Stimulated activated naive CD8-positive, alpha-beta T cell treated with anti-CD3 and anti-CD28 coated beads, Interleukin-15, Interleukin-2, amounts not matched to agents 100 ng/mL and 50 ng/mL, for 24 hours (primary cell): ENCODE measurements at regions not wholly inside any gene's neighbourhood (a gene's known extent, or its start where the extent isn't known, plus 50 kb on each side); places are given as distances from the start of the nearest gene placed in this dataset.
"Not testable (repeated sequence)": the region's sequence is repeated elsewhere in the genome, so short reads cannot be mapped to it uniquely, and the experiment has no call there.

ENCODE experiments used
- H3K27ac Mint-ChIP-seq: one replicate; pipeline ENCODE4 v1.8.0; 2021; ENCODE audit warnings: mild to moderate bottlenecking, mixed read lengths
- H3K27me3 Mint-ChIP-seq: one replicate; pipeline ENCODE4 v1.8.0; 2021; ENCODE audit warnings: mixed read lengths
- H3K36me3 Mint-ChIP-seq: one replicate; pipeline ENCODE4 v1.8.0; 2021; ENCODE audit warnings: low read depth, mixed read lengths
- H3K4me1 Mint-ChIP-seq: one replicate; pipeline ENCODE4 v1.8.0; 2021; ENCODE audit warnings: low read depth, mixed read lengths
- H3K4me3 Mint-ChIP-seq: one replicate; pipeline ENCODE4 v1.8.0; 2021; ENCODE audit warnings: mild to moderate bottlenecking, mixed read lengths
- H3K9me3 Mint-ChIP-seq: one replicate; pipeline ENCODE4 v1.8.0; 2021; ENCODE audit warnings: mixed read lengths

DNA sequence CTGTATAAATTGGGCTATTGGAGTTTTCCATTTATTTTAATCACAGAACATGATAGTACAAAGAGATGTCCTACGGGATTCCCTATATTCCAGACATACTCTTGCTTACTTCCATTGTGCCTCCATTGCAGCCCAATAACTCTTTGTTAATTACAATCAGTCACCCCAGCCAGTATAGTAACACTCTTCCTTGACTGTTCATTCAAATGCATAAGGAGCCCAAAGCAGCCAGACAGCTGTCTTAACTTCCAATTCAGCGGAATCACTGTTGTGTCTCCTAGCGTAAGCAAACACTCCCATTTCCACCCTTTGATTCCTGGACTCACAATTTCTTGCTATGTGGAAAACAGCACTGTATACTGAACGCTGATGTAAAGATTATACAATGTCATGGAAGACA is 942.3 kb downstream of the TAF11L14 start:
- no peaks in the 10 kb centered on the region for H3K27me3 Mint-ChIP-seq
- no peaks in the 10 kb centered on the region for H3K4me1 Mint-ChIP-seq
- H3K9me3 Mint-ChIP-seq: peaks cover 4% of the 10 kb centered on the region
- no peaks in the 10 kb centered on the region for H3K36me3 Mint-ChIP-seq
- no peak overlapping the region for H3K27ac Mint-ChIP-seq
- no peak overlapping the region for H3K4me3 Mint-ChIP-seq

DNA sequence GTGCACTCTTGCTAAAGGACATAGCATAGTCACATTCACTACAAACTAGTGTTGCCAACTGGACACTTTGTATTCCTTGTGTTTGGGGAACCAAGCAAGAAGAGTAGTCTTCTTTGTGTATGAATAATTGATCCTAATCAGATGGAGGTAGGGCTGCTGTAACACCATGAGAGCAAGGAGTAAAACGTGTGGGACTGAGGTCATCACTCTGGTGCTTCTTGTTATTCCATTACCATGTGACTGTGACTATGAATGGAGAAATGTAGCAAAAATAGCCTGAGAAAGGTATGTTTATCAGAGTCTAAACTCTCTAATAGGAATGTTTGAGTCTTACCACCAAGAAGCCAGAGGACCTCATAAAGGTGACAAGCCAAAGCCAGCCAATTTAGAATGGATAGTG is 966.9 kb downstream of the TAF11L14 start:
- H3K27ac Mint-ChIP-seq: no peak overlapping the region
- no peaks in the 10 kb centered on the region for H3K4me1 Mint-ChIP-seq
- peaks cover 9% of the 10 kb centered on the region for H3K9me3 Mint-ChIP-seq
- H3K4me3 Mint-ChIP-seq: no peak overlapping the region
- no peaks in the 10 kb centered on the region for H3K36me3 Mint-ChIP-seq
- H3K27me3 Mint-ChIP-seq: no peaks in the 10 kb centered on the region

DNA sequence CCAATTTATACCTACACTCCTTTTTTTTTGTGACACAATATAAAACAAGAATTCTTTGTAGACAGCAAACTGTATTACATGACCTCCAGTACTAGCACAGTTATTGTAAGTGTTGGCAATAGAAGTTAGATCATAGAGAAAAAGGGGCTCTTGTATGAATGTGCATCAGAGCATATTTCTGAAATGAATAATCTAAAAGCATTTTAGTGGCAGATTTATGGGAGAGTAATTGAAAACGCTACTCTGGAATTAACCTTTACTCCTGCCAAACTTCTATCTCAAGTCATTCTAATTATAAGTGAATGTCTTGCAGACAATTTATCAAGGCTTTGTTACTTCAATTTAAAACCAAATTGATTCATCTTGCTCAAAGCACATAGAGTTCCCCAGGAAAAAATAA is 968.1 kb downstream of the TAF11L14 start:
- no peak overlapping the region for H3K27ac Mint-ChIP-seq
- no peak overlapping the region for H3K4me3 Mint-ChIP-seq
- no peaks in the 10 kb centered on the region for H3K27me3 Mint-ChIP-seq
- H3K4me1 Mint-ChIP-seq: no peaks in the 10 kb centered on the region
- peaks cover 9% of the 10 kb centered on the region for H3K9me3 Mint-ChIP-seq
- H3K36me3 Mint-ChIP-seq: no peaks in the 10 kb centered on the region

DNA sequence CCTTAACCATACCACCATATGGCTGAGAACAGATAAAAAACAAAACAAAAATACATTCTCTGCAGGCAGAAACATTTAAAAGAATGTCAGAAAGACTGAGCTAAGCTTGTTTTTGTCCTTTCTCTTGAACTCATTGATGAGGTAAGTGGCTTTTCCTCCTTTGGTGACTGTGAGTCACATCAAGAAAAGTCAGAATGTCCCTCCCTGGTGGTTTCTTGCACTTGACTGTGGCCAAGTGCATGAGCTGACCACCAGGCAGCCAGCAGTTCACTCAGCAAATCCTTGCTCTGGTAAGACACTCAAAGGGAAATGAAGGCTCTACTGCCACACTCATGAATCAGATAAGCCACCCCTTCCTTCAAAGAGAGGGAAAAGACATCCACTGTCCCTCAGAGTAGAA is 970.9 kb downstream of the TAF11L14 start:
- Mint-ChIP-seq H3K9me3 (peaks cover 9% of the 10 kb centered on the region), H3K4me1 (no peaks in the 10 kb centered on the region), H3K27ac (no peak overlapping the region), H3K36me3 (no peaks in the 10 kb centered on the region), H3K4me3 (no peak overlapping the region), H3K27me3 (no peaks in the 10 kb centered on the region)

DNA sequence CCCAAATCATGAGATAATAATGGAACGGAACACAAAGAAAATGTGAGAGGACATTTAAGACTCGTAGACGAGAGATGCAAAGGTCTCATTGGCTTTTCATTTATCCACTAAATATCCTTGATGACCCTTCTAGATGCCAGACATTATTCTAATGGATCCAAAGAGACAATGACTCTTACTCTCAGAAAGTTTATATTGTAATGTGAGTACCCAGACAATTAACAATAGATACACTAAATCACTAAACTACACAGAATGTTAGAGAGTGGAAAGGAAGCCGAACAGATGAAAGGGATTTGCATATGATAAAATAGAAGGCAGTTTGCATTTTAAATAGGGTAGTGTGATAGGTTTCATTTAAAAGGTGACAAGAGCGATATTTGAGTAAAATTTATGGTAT is 973.3 kb downstream of the TAF11L14 start:
- Mint-ChIP-seq H3K4me3 (no peak overlapping the region), H3K36me3 (no peaks in the 10 kb centered on the region), H3K27me3 (no peaks in the 10 kb centered on the region), H3K27ac (no peak overlapping the region), H3K9me3 (peaks cover 5% of the 10 kb centered on the region), H3K4me1 (no peaks in the 10 kb centered on the region)

DNA sequence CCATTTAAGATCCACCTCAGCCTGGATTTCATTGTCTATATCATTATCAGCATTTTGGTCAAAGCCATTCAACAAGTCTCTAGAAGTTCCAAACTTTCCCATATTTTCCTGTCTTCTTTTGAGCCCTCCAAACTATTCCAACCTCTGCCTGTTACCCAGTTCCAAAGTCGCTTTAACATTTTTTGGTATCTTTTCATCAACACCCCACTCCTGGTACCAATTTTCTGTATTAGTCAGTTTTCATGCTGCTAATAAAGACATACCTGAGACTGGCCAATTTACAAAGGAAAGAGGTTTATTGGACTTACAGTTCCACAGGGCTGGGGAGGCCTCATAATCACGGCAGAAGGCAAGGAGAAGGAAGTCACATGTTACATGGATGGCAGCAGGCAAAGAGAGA is 982.9 kb downstream of the TAF11L14 start:
- not testable (repeated sequence) for H3K36me3 Mint-ChIP-seq, H3K4me1 Mint-ChIP-seq, H3K4me3 Mint-ChIP-seq, H3K27me3 Mint-ChIP-seq, H3K27ac Mint-ChIP-seq
- peaks cover 19% of the 10 kb centered on the region for H3K9me3 Mint-ChIP-seq

DNA sequence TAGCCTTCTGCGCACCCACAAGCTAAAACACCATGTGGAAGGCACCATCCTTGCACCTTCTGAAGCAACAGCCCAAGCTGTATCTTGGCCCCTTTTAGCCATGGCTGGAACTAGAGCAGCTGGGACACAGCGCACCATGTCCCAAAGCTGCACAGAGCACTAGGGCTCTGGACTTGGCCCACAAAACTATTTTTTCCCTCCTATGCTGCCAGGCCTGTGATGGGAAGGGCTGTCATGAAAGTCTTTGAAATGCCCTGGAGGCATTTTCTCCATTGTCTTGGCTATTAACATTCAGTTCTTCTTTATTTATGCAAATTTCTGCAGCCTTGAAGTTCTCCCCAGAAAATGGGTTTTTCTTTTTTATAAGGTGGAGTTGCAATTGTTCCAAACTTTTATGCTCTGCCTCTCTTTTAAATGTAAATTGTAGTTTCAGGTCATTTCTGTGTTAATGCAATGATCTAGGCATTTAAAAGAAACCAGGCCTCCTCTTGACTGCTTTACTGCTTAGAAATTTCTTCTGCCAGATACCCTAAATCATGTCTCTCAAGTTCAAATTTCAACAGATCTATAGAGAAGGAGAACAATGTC is 996.3 kb downstream of the TAF11L14 start:
- Mint-ChIP-seq H3K27ac (no peak overlapping the region), H3K36me3 (no peaks in the 10 kb centered on the region), H3K4me1 (no peaks in the 10 kb centered on the region), H3K9me3 (peaks cover 14% of the 10 kb centered on the region), H3K4me3 (no peak overlapping the region), H3K27me3 (no peaks in the 10 kb centered on the region)

DNA sequence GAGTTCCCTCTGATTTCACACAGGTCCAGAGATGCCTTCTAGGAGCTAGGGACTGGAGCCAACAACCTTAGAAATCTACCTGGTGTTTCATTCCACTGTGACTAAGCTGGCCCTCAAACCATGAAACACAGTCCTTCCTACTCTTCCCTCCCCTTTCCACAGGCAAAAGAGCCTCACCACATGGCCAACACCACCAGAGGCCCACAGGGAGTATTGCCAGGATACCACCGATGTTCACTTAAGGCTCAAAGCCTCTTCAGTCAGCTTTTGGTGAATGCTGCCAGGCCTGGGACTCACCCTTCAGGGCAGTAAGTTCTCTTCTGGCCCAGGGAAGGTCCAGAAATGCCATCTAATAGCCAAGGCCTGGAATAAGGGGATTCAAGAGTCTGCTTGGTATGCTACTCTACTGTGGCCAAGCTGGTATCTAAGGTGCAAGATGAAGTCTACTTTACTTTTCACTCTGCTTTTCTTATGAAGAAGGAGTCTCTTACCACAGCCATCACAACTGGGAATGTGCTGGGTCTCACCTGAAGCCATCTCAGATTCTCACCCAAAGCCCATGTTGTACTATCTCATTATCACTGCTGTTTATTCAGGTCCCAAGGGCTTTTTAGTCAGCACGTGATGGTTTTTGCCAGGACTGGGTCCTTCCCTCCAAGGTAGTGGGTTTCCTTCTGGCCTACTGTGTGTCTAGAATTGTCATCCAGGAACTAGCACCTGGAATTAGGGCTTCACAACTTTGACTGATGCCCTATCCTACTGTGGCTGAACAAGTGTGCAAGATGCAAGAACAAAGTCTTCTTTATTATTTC is 1018.4 kb downstream of the TAF11L14 start:
- peaks cover 22% of the 10 kb centered on the region for H3K9me3 Mint-ChIP-seq
- H3K27ac Mint-ChIP-seq: no peak overlapping the region
- no peaks in the 10 kb centered on the region for H3K4me1 Mint-ChIP-seq
- H3K4me3 Mint-ChIP-seq: no peak overlapping the region
- H3K27me3 Mint-ChIP-seq: no peaks in the 10 kb centered on the region
- no peaks in the 10 kb centered on the region for H3K36me3 Mint-ChIP-seq

DNA sequence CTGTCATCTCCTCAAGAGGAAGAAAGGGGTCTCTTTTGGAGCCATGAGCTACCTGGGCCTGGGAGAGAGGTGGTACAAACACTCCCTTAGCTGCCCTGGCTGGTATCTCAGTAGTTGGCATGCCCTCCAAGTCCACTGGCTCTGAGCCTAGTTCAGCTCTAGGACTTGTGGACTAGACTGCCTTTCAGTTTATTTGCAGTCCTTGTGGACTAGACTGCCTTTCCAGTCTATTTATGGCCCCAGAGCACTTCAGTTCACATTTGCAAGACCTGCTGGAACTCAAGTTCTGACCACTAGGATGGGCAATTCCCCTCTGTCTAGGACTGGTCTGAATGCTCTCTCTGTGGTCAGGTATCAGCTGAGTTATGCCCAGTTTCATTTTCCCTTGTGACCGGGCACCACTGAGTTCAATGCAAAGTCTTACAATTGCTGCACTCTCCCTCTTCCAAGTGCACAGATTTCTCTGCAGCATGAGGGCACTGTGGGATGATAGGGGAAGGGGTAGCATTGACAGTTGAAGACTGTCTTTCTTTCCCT is 1019.0 kb downstream of the TAF11L14 start:
- Mint-ChIP-seq H3K36me3 (no peaks in the 10 kb centered on the region), H3K27me3 (no peaks in the 10 kb centered on the region), H3K9me3 (peaks cover 19% of the 10 kb centered on the region), H3K27ac (no peak overlapping the region), H3K4me1 (no peaks in the 10 kb centered on the region), H3K4me3 (no peak overlapping the region)

DNA sequence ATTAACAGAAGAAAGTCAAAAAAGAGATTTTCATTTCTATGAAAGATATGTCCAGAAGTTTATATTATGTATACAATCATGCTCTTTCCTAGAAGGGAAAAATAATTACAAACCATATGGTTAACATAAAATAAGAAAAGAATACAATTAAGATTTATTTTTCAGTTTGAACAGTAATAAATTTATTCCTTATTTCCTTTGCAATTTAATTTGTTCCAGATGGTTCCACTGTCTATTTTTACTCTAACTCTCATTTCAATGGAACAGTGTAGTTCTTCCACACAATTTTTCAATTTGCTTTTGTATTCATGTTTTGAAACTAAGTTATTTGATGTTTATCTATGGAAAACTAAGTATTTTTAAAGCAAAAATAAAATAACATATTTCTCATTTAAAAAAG is 1026.3 kb downstream of the TAF11L14 start:
- no peaks in the 10 kb centered on the region for H3K4me1 Mint-ChIP-seq
- H3K27ac Mint-ChIP-seq: no peak overlapping the region
- no peak overlapping the region for H3K4me3 Mint-ChIP-seq
- no peaks in the 10 kb centered on the region for H3K27me3 Mint-ChIP-seq
- no peaks in the 10 kb centered on the region for H3K36me3 Mint-ChIP-seq
- H3K9me3 Mint-ChIP-seq: no peaks in the 10 kb centered on the region

DNA sequence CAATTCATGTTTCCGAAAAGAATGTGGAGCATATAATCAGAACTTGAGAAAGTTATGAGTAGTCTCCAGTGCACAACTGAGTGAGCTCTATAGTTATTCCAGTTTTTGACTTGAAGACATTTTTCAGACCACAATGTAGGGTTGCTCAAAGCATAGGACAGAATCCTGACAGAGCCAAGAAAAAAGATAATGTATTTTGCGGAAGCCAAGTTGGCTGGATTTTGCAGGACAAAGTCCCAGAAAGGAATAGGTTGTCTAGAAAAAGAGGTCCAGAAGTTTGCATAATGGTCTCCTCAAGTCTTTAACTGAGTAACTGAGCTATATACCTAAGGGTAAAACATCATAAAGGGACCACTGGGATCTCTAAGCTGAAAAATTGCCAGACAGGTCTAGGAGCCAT is 1028.0 kb downstream of the TAF11L14 start:
- Mint-ChIP-seq H3K9me3 (no peaks in the 10 kb centered on the region), H3K4me1 (no peaks in the 10 kb centered on the region), H3K4me3 (no peak overlapping the region)

DNA sequence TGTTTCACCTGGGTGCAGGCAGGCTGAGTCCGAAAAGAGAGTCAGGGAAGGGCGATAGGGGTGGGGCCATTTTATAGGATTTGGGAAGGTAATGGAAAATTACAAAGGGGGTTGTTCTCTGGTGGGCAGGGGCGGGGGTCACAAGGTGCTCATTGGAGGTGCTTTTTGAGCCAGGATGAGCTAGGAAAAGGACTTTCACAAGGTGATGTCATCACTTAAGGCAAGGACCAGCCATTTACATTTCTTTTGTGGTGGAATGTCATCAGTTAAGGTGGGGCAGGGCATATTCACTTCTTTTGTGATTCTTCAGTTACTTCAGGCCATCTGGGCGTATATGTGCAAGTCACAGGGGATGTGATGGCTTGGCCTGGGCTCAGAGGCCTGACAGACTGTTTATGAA is 1040.0 kb downstream of the TAF11L14 start:
- H3K4me1 Mint-ChIP-seq, H3K27me3 Mint-ChIP-seq, H3K4me3 Mint-ChIP-seq, H3K27ac Mint-ChIP-seq, H3K9me3 Mint-ChIP-seq, H3K36me3 Mint-ChIP-seq: not testable (repeated sequence)

More for the DNA sequence above, 1028.0 kb downstream of the TAF11L14 start:
- H3K36me3 Mint-ChIP-seq: no peaks in the 10 kb centered on the region
- H3K27me3 Mint-ChIP-seq: no peaks in the 10 kb centered on the region
- H3K27ac Mint-ChIP-seq: no peak overlapping the region

DNA sequence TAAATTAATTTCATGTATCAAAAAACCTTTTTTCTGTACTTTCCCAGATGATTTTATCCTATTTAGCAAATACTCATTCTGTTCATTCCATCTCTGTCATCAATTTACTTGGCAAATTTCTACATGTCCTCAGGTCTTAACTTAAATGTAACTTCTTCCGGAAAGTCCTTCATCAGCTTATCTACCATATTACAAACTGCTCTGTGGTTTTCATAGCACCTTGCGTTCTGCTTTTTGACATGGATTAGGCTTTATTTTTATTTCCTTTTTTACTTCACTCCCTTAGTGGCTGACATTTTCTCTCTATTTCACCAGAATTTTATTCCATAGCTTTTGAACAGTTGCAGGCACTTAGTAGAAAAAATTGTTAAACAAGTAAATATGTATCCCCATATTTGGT is 1040.8 kb downstream of the TAF11L14 start:
- H3K36me3 Mint-ChIP-seq: no peaks in the 10 kb centered on the region
- no peaks in the 10 kb centered on the region for H3K27me3 Mint-ChIP-seq
- H3K4me3 Mint-ChIP-seq: no peak overlapping the region
- no peak overlapping the region for H3K27ac Mint-ChIP-seq
- H3K4me1 Mint-ChIP-seq: no peaks in the 10 kb centered on the region
- peaks cover 4% of the 10 kb centered on the region for H3K9me3 Mint-ChIP-seq

DNA sequence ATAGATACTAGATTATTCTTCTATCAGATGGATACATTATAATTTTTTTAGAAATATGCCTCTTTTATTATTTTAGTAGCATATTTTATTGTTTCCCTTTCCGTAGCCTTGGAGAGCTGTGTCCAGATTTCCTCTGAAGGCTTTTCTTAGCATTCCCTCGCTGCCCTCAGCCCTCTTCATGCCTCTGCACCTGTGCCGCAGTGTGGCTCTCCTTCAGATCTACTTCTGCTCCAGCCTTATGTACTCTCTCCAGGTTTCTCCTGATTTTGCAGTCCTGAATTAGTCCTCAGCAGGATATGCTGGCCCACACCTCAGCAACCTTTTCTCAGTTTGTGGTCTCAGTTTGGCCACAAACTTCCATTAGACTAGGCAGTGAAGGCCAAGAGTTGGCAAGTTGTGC is 1052.0 kb downstream of the TAF11L14 start:
- peaks cover 4% of the 10 kb centered on the region for H3K9me3 Mint-ChIP-seq
- H3K4me3 Mint-ChIP-seq: no peak overlapping the region
- H3K27me3 Mint-ChIP-seq: no peaks in the 10 kb centered on the region
- H3K4me1 Mint-ChIP-seq: no peaks in the 10 kb centered on the region
- no peak overlapping the region for H3K27ac Mint-ChIP-seq
- H3K36me3 Mint-ChIP-seq: no peaks in the 10 kb centered on the region

DNA sequence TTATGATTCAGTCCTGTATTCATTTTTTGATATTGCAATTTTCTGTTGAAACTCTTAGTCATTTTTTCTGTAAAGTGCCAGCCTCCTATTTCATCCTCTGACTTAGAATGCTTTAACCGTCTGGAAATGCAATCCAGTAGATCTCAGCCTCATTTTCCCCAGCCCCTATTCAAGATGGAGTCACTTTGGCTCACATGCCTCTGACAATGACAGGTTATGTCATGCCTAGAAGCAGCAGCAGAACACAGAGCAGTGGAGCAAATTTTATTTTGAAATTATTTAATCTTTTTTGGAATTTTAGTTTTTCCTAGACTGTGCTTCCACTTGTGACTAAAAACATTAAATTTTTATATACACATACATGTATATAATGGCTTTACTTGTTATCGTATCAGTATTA is 1053.2 kb downstream of the TAF11L14 start:
- no peaks in the 10 kb centered on the region for H3K27me3 Mint-ChIP-seq

DNA sequence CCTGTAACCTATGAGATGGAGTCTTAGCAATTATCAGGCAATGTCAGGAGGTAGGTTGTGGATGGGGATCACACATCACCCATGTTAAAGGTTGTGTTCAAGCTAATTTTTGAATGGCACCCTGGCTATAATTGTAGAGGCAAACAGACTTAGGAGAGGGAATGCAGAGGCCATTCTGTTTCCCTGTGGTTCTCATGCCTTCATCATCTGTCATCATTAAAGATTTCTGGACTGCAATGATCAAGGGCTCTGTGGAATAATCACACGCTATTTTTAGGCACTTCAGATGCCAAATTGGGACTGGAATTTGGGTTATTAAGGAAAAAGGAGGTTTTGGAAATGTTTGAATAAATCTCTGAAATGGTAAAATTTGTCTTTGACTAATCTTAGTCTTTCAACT is 1065.4 kb downstream of the TAF11L14 start:
- H3K4me3 Mint-ChIP-seq: no peak overlapping the region
- H3K27ac Mint-ChIP-seq: no peak overlapping the region
- no peaks in the 10 kb centered on the region for H3K27me3 Mint-ChIP-seq
- no peaks in the 10 kb centered on the region for H3K9me3 Mint-ChIP-seq
- H3K4me1 Mint-ChIP-seq: peaks cover 22% of the 10 kb centered on the region
- H3K36me3 Mint-ChIP-seq: no peaks in the 10 kb centered on the region

More for the DNA sequence above, 1053.2 kb downstream of the TAF11L14 start:
- H3K9me3 Mint-ChIP-seq: peaks cover 4% of the 10 kb centered on the region
- H3K4me1 Mint-ChIP-seq: no peaks in the 10 kb centered on the region
- no peak overlapping the region for H3K27ac Mint-ChIP-seq
- no peaks in the 10 kb centered on the region for H3K36me3 Mint-ChIP-seq
- H3K4me3 Mint-ChIP-seq: no peak overlapping the region
